BLaER1 (cell line): ENCODE measurements at regions not wholly inside any gene's neighbourhood (a gene's known extent, or its start where the extent isn't known, plus 50 kb on each side); places are given as distances from the start of the nearest gene placed in this dataset.
"Not testable (repeated sequence)": the region's sequence is repeated elsewhere in the genome, so short reads cannot be mapped to it uniquely, and the experiment has no call there.

Experiments
- H3K27ac ChIP-seq: shearing (Covaris generic); formaldehyde crosslinking; 2 replicates; pipeline ENCODE4 v1.8.1; 2022
- H3K27me3 ChIP-seq: shearing (Covaris generic); formaldehyde crosslinking; 2 replicates; pipeline ENCODE4 v1.8.1; 2022
- H3K36me3 ChIP-seq: shearing (Covaris generic); formaldehyde crosslinking; 2 replicates; pipeline ENCODE4 v1.8.1; 2022
- H3K4me1 ChIP-seq: shearing (Covaris generic); formaldehyde crosslinking; 2 replicates; pipeline ENCODE4 v1.8.1; 2022
- H3K4me2 ChIP-seq: shearing (Covaris generic); formaldehyde crosslinking; 2 replicates; pipeline ENCODE4 v1.8.1; 2022
- H3K4me3 ChIP-seq: shearing (Covaris generic); formaldehyde crosslinking; 2 replicates; pipeline ENCODE4 v1.8.1; 2022
- H3K9ac ChIP-seq: shearing (Covaris generic); formaldehyde crosslinking; 2 replicates; pipeline ENCODE4 v1.8.1; 2022
- H3K9me3 ChIP-seq: shearing (Covaris generic); formaldehyde crosslinking; 2 replicates; pipeline ENCODE4 v1.8.1; 2022
- H4K20me1 ChIP-seq: shearing (Covaris generic); formaldehyde crosslinking; 2 replicates; pipeline ENCODE4 v1.8.1; 2022
- Cebpa-rat ChIP-seq: shearing (Covaris generic); IDR thresholded peaks from 2 replicates; pipeline ENCODE4 v1.8.1; 2022

GRCh38 chr10:28087661-28088351, 88.9 kb upstream of the ODAD2 start:
- Histone ChIP-seq H3K9ac (no peak overlapping the region), H3K27ac (no peak overlapping the region), H3K36me3 (peaks cover 11% of the 10 kb centered on the region; the same call in 1 of the 2 replicates), H4K20me1 (no peaks in the 10 kb centered on the region), H3K4me1 (no peaks in the 10 kb centered on the region), H3K4me2 (no peak overlapping the region), H3K9me3 (no peaks in the 10 kb centered on the region), H3K27me3 (no peaks in the 10 kb centered on the region), H3K4me3 (no peak overlapping the region)
- TF ChIP-seq Cebpa-rat = no peak

GRCh38 chr10:28085760-28086159, 86.9 kb upstream of the ODAD2 start:
- H3K4me2 ChIP-seq, H3K27ac ChIP-seq, H3K9ac ChIP-seq, H3K9me3 ChIP-seq, H3K4me3 ChIP-seq, H4K20me1 ChIP-seq, H3K4me1 ChIP-seq, H3K27me3 ChIP-seq: not testable (repeated sequence)
- H3K36me3 ChIP-seq = peaks cover 11% of the 10 kb centered on the region; the same call in 1 of the 2 replicates

GRCh38 chr10:28082885-28083284, 84.0 kb upstream of the ODAD2 start:
- H4K20me1 ChIP-seq = no peaks in the 10 kb centered on the region
- no peak overlapping the region for H3K4me2 ChIP-seq
- no peak overlapping the region for H3K9ac ChIP-seq
- no peak overlapping the region for H3K27ac ChIP-seq
- H3K27me3 ChIP-seq = no peaks in the 10 kb centered on the region
- H3K4me3 ChIP-seq = no peak overlapping the region
- H3K36me3 ChIP-seq = 0 out of 2 replicates have a peak, but pooled peaks cover 4% of the 10 kb centered on the region
- no peaks in the 10 kb centered on the region for H3K4me1 ChIP-seq
- H3K9me3 ChIP-seq = no peaks in the 10 kb centered on the region
- no peak for TF ChIP-seq Cebpa-rat

- no peak overlapping the region for H3K4me2 ChIP-seq
- H3K27ac ChIP-seq = no peak overlapping the region
- 0 out of 2 replicates have a peak, but pooled peaks cover 4% of the 10 kb centered on the region for H3K36me3 ChIP-seq
- no peaks in the 10 kb centered on the region for H4K20me1 ChIP-seq
- no peak for TF ChIP-seq Cebpa-rat
- H3K27me3 ChIP-seq = no peaks in the 10 kb centered on the region
- H3K4me1 ChIP-seq = no peaks in the 10 kb centered on the region
- no peak overlapping the region for H3K9ac ChIP-seq
- H3K9me3 ChIP-seq = no peaks in the 10 kb centered on the region
- H3K4me3 ChIP-seq = no peak overlapping the region
Observed at GRCh38 chr10:28082316-28082715, 83.4 kb upstream of the ODAD2 start.

GRCh38 chr10:28077889-28078288, 79.0 kb upstream of the ODAD2 start:
- H3K4me1 ChIP-seq = no peaks in the 10 kb centered on the region

GRCh38 chr10:28075424-28075823, 76.5 kb upstream of the ODAD2 start:
- Histone ChIP-seq H3K27ac (no peak overlapping the region), H3K4me3 (no peak overlapping the region), H3K27me3 (no peaks in the 10 kb centered on the region), H3K4me1 (no peaks in the 10 kb centered on the region), H4K20me1 (no peaks in the 10 kb centered on the region), H3K4me2 (no peak overlapping the region), H3K9ac (no peak overlapping the region), H3K36me3 (peaks cover 21% of the 10 kb centered on the region; the same call in 1 of the 2 replicates), H3K9me3 (peaks cover 6% of the 10 kb centered on the region; the same call in 1 of the 2 replicates)
- TF ChIP-seq Cebpa-rat = no peak

More at GRCh38 chr10:28077889-28078288, 79.0 kb upstream of the ODAD2 start:
- peaks cover 14% of the 10 kb centered on the region; the same call in 1 of the 2 replicates for H3K36me3 ChIP-seq
- no peak overlapping the region for H3K4me2 ChIP-seq
- H3K27me3 ChIP-seq = no peaks in the 10 kb centered on the region
- no peak for TF ChIP-seq Cebpa-rat
- no peaks in the 10 kb centered on the region for H4K20me1 ChIP-seq
- no peak overlapping the region for H3K9ac ChIP-seq
- no peak overlapping the region for H3K4me3 ChIP-seq
- H3K27ac ChIP-seq = no peak overlapping the region
- H3K9me3 ChIP-seq = peaks cover 6% of the 10 kb centered on the region; the same call in 1 of the 2 replicates

- TF ChIP-seq Cebpa-rat = no peak
- Histone ChIP-seq H3K4me1 (no peaks in the 10 kb centered on the region), H4K20me1 (no peaks in the 10 kb centered on the region), H3K4me3 (no peak overlapping the region), H3K27me3 (no peaks in the 10 kb centered on the region), H3K9me3 (peaks cover 6% of the 10 kb centered on the region; the same call in 1 of the 2 replicates), H3K36me3 (peaks cover 21% of the 10 kb centered on the region; the same call in 1 of the 2 replicates), H3K4me2 (no peak overlapping the region), H3K9ac (no peak overlapping the region), H3K27ac (no peak overlapping the region)
Observed at GRCh38 chr10:28072573-28072972, 73.7 kb upstream of the ODAD2 start.

GRCh38 chr10:28060031-28060607, 61.2 kb upstream of the ODAD2 start:
- Histone ChIP-seq H3K4me2 (no peak overlapping the region), H3K9ac (no peak overlapping the region), H3K4me3 (no peak overlapping the region), H3K4me1 (no peaks in the 10 kb centered on the region), H3K27me3 (no peaks in the 10 kb centered on the region), H3K36me3 (peaks cover 16% of the 10 kb centered on the region), H3K9me3 (no peaks in the 10 kb centered on the region), H4K20me1 (no peaks in the 10 kb centered on the region), H3K27ac (no peak overlapping the region)
- TF ChIP-seq Cebpa-rat = no peak

GRCh38 chr10:28058746-28059145, 59.9 kb upstream of the ODAD2 start:
- Histone ChIP-seq H3K36me3 (peaks cover 16% of the 10 kb centered on the region), H3K4me1 (no peaks in the 10 kb centered on the region), H3K4me2 (no peak overlapping the region), H3K9me3 (no peaks in the 10 kb centered on the region), H3K27ac (no peak overlapping the region), H3K9ac (no peak overlapping the region), H3K27me3 (no peaks in the 10 kb centered on the region), H4K20me1 (no peaks in the 10 kb centered on the region), H3K4me3 (no peak overlapping the region)
- no peak for TF ChIP-seq Cebpa-rat

GRCh38 chr10:28054228-28054860, 55.5 kb upstream of the ODAD2 start:
- H3K9ac ChIP-seq = no peak overlapping the region
- TF ChIP-seq Cebpa-rat = no peak
- no peaks in the 10 kb centered on the region for H3K4me1 ChIP-seq
- no peaks in the 10 kb centered on the region for H3K27me3 ChIP-seq
- no peaks in the 10 kb centered on the region for H3K9me3 ChIP-seq
- no peaks in the 10 kb centered on the region for H4K20me1 ChIP-seq
- peaks cover 16% of the 10 kb centered on the region for H3K36me3 ChIP-seq
- H3K4me2 ChIP-seq = no peak overlapping the region
- H3K4me3 ChIP-seq = no peak overlapping the region
- no peak overlapping the region for H3K27ac ChIP-seq
